ENCODE measurements at regions not wholly inside any gene's neighbourhood (a gene's known extent, or its start where the extent isn't known, plus 50 kb on each side); places are given as distances from the start of the nearest gene placed in this dataset.

DNA sequence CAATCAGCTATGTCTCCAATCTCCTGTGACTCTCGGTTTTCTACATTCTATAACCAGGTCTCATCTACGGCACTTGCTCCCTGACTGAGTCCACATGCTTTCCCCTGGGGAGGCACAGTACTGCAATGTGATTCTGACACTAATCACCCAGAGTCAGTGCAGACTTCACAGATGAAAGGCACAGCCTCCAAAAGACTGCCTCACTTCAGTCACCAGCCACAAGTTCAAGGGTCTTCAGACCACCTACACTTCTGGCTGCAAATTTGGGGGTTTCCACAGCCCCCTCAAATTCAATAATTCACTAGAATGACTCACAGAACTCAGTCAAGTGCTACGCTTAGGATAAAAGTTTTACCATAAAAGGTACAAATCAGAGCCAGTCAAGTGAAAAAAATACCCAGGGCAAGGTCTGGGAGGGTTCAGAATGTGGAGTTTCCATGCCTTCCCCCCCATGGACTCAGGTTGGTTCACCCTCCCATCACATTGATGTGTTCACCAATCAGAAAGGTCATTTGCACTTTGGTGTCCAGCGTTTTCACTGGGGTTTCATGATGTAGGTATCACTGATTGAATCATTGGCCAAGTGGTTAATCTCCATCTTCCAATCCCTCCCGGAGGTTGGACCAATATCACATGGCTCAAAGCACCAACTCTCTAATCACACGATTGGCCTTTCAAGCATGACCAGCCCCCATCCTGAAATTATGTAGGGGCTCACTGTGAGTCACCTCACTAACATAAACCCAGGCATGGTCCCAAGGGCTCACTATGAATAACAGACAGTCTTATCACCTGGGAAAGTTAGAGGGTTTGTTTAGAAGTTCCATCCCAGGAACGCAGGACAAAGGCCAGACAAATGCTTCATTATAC lies 182.9 kb upstream of the CAMK1G start:
- TF ChIP-seq EZH2 (IDR thresholded peaks at IDR 0.05; ENCODE audit: low read depth): no peak
- TF ChIP-seq, protein P1, sequence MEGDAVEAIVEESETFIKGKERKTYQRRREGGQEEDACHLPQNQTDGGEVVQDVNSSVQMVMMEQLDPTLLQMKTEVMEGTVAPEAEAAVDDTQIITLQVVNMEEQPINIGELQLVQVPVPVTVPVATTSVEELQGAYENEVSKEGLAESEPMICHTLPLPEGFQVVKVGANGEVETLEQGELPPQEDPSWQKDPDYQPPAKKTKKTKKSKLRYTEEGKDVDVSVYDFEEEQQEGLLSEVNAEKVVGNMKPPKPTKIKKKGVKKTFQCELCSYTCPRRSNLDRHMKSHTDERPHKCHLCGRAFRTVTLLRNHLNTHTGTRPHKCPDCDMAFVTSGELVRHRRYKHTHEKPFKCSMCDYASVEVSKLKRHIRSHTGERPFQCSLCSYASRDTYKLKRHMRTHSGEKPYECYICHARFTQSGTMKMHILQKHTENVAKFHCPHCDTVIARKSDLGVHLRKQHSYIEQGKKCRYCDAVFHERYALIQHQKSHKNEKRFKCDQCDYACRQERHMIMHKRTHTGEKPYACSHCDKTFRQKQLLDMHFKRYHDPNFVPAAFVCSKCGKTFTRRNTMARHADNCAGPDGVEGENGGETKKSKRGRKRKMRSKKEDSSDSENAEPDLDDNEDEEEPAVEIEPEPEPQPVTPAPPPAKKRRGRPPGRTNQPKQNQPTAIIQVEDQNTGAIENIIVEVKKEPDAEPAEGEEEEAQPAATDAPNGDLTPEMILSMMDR (conservative IDR thresholded peaks at IDR 0.05): no peak

Measured in PC-9 (cell line).